H9 (cell line): ENCODE measurements at regions not wholly inside any gene's neighbourhood (a gene's known extent, or its start where the extent isn't known, plus 50 kb on each side); places are given as distances from the start of the nearest gene placed in this dataset.

ENCODE experiments used
- DNase-seq: peaks from one replicate; pipeline ENCODE4 v3.0.0-alpha.2; 2017
- H2AFZ ChIP-seq: one replicate; pipeline ENCODE4 v1.6.1; 2013; ENCODE audit warnings: mild to moderate bottlenecking, low read length, control low read depth, moderate library complexity
- H2AK5ac ChIP-seq: 2 replicates; pipeline ENCODE4 v1.6.1; 2013; ENCODE audit warnings: low read length, control low read depth, mixed read lengths; ENCODE audit not compliant: insufficient read length
- H2BK120ac ChIP-seq: one replicate; pipeline ENCODE4 v1.6.1; 2013; ENCODE audit warnings: low read depth, mild to moderate bottlenecking, low read length, control low read depth, inconsistent platforms; ENCODE audit not compliant: poor library complexity, severe bottlenecking
- H2BK12ac ChIP-seq: 2 replicates; pipeline ENCODE4 v1.6.1; 2013; ENCODE audit warnings: low read length, control low read depth, mixed read lengths, low read depth; ENCODE audit not compliant: insufficient read length
- H2BK15ac ChIP-seq: 2 replicates; pipeline ENCODE4 v1.6.1; 2013; ENCODE audit warnings: low read depth, low read length, control low read depth
- H2BK20ac ChIP-seq: one replicate; pipeline ENCODE4 v1.6.1; 2013; ENCODE audit warnings: low read depth, mild to moderate bottlenecking, low read length, control low read depth, inconsistent platforms; ENCODE audit not compliant: poor library complexity, severe bottlenecking
- H2BK5ac ChIP-seq: 2 replicates; pipeline ENCODE4 v1.6.1; 2013; ENCODE audit warnings: low read length, control low read depth, mixed read lengths; ENCODE audit not compliant: insufficient read length
- H3K14ac ChIP-seq: 2 replicates; pipeline ENCODE4 v1.6.1; 2013; ENCODE audit warnings: low read length, control low read depth; ENCODE audit not compliant: insufficient read depth
- H3K18ac ChIP-seq: 2 replicates; pipeline ENCODE4 v1.6.1; 2013; ENCODE audit warnings: low read depth, mild to moderate bottlenecking, mixed read lengths, low read length, control low read depth; ENCODE audit not compliant: insufficient read length
- H3K23ac ChIP-seq: 2 replicates; pipeline ENCODE4 v1.6.1; 2013; ENCODE audit warnings: low read length, control low read depth, mixed read lengths, low read depth; ENCODE audit not compliant: insufficient read length
- H3K23me2 ChIP-seq: 2 replicates; pipeline ENCODE4 v1.6.1; 2013; ENCODE audit warnings: low read depth, mild to moderate bottlenecking, mixed read lengths, low read length, control low read depth; ENCODE audit not compliant: insufficient read length, poor library complexity, severe bottlenecking
- H3K27ac ChIP-seq: 2 replicates; pipeline ENCODE4 v1.5.1; 2013; ENCODE audit warnings: low read length, control low read depth, mixed read lengths, low read depth; ENCODE audit not compliant: insufficient read length
- H3K27me3 ChIP-seq: 2 replicates; pipeline ENCODE4 v1.6.1; 2013; ENCODE audit warnings: low read length, control low read depth, inconsistent platforms; ENCODE audit not compliant: insufficient read depth
- H3K4ac ChIP-seq: 2 replicates; pipeline ENCODE4 v1.6.1; 2013; ENCODE audit warnings: low read depth, mild to moderate bottlenecking, control low read depth, inconsistent platforms, low read length, moderate library complexity
- H3K4me1 ChIP-seq: 2 replicates; pipeline ENCODE4 v1.6.1; 2013; ENCODE audit warnings: low read length, control low read depth, inconsistent platforms; ENCODE audit not compliant: insufficient read depth
- H3K4me2 ChIP-seq: 2 replicates; pipeline ENCODE4 v1.6.1; 2013; ENCODE audit warnings: low read length, control low read depth, mixed read lengths; ENCODE audit not compliant: insufficient read length, insufficient read depth
- H3K56ac ChIP-seq: 2 replicates; pipeline ENCODE4 v1.6.1; 2013; ENCODE audit warnings: low read depth, mild to moderate bottlenecking, mixed read lengths, low read length, control low read depth; ENCODE audit not compliant: insufficient read length
- H3K79me1 ChIP-seq: 2 replicates; pipeline ENCODE4 v1.6.1; 2013; ENCODE audit warnings: low read depth, mild to moderate bottlenecking, moderate library complexity, low read length, control low read depth, inconsistent platforms; ENCODE audit not compliant: insufficient read depth, poor library complexity, severe bottlenecking
- H3K79me2 ChIP-seq: 2 replicates; pipeline ENCODE4 v1.6.1; 2013; ENCODE audit warnings: low read length, control low read depth, inconsistent platforms; ENCODE audit not compliant: insufficient read depth
- H3K9ac ChIP-seq: 2 replicates; pipeline ENCODE4 v1.6.1; 2013; ENCODE audit warnings: low read length, control low read depth, mixed read lengths; ENCODE audit not compliant: insufficient read length; ENCODE audit errors: extremely low read depth
- H3K9me3 ChIP-seq: one replicate; pipeline ENCODE4 v1.6.1; 2013; ENCODE audit warnings: low read depth, low read length, inconsistent platforms; ENCODE audit not compliant: control insufficient read depth
- H3T11ph ChIP-seq: one replicate; pipeline ENCODE4 v1.6.1; 2013; ENCODE audit warnings: mild to moderate bottlenecking, low read length, control low read depth, inconsistent platforms
- H4K20me1 ChIP-seq: one replicate; pipeline ENCODE4 v1.6.1; 2013; ENCODE audit not compliant: control insufficient read depth, insufficient read length, insufficient read depth
- H4K5ac ChIP-seq: 2 replicates; pipeline ENCODE4 v1.6.1; 2013; ENCODE audit warnings: low read depth, mild to moderate bottlenecking, mixed read lengths, low read length, control low read depth; ENCODE audit not compliant: insufficient read length
- H4K8ac ChIP-seq: replicated peaks from 2 replicates; pipeline ENCODE4 v1.6.1; 2013; ENCODE audit warnings: low read length, control low read depth, mixed read lengths, low read depth; ENCODE audit not compliant: insufficient read length
- H4K91ac ChIP-seq: 2 replicates; pipeline ENCODE4 v1.6.1; 2013; ENCODE audit warnings: low read depth, mild to moderate bottlenecking, moderate library complexity, mixed read lengths, low read length, control low read depth; ENCODE audit not compliant: insufficient read length
- H3K27ac Mint-ChIP-seq, 3 experiments: 2 replicates in 2 of 3; 3 replicates in 1 of 3; pipeline ENCODE4 v1.8.0; 2020 to 2021; ENCODE audit warnings: mixed read lengths in 3 of 3, mild to moderate bottlenecking in 1 of 3, moderate library complexity in 1 of 3
- H3K27me3 Mint-ChIP-seq: 2 replicates; pipeline ENCODE4 v1.8.0; 2021; ENCODE audit warnings: low read depth, mild to moderate bottlenecking, moderate library complexity, mixed read lengths
- H3K36me3 Mint-ChIP-seq, 3 experiments: 2 replicates in 2 of 3; 3 replicates in 1 of 3; pipeline ENCODE4 v1.8.0; 2020 to 2021; ENCODE audit warnings: low read depth in 3 of 3, mixed read lengths in 3 of 3; ENCODE audit not compliant: insufficient read depth in 1 of 3
- H3K4me1 Mint-ChIP-seq, 2 experiments: 2 replicates each; pipeline ENCODE4 v1.8.0; 2020; ENCODE audit warnings: mixed read lengths in 2 of 2
- H3K4me3 Mint-ChIP-seq, 2 experiments: 2 replicates in 1 of 2; 3 replicates in 1 of 2; pipeline ENCODE4 v1.8.0; 2020 to 2021; ENCODE audit warnings: mild to moderate bottlenecking in 2 of 2, mixed read lengths in 2 of 2, moderate library complexity in 1 of 2
- H3K9me3 Mint-ChIP-seq, 2 experiments: 2 replicates in 1 of 2; 3 replicates in 1 of 2; pipeline ENCODE4 v1.8.0; 2020; ENCODE audit warnings: mild to moderate bottlenecking in 2 of 2, mixed read lengths in 2 of 2, moderate library complexity in 1 of 2
- WGBS: extraction: QIAGEN DNeasy Blood & Tissue Kit; methylation state at CpG from one replicate; pipeline ENCODE4 v1.1.7; 2013; ENCODE audit warnings: missing lambda C conversion rate, low lambda C conversion rate, mixed read lengths; ENCODE audit not compliant: insufficient read length; ENCODE audit errors: extremely low coverage; 5-methylcytosine and 5-hydroxymethylcytosine counted together
- TF ChIP-seq, protein P1 (sequence below): fragments of 200-600 bp; sonication (generic); conservative IDR thresholded peaks from 3 replicates; pipeline ENCODE4 v1.8.0; 2021; ENCODE audit warnings: antibody characterized with exemption, mild to moderate bottlenecking

GRCh38 chr9:84490206-84490841 lies 149.8 kb upstream of the SLC28A3 start:
- Histone ChIP-seq H3K56ac (no peak overlapping the region), H2BK20ac (no peak overlapping the region), H4K20me1 (no peaks in the 10 kb centered on the region), H3K79me2 (no peaks in the 10 kb centered on the region), H3K18ac (no peak overlapping the region), H3K4ac (no peak overlapping the region), H3K4me2 (no peak overlapping the region), H3K9ac (no peak overlapping the region), H4K91ac (no peak overlapping the region), H3K27ac (no peak overlapping the region), H3K23ac (no peak overlapping the region), H3K23me2 (no peaks in the 10 kb centered on the region), H2BK12ac (no peak overlapping the region), H3K9me3 (no peaks in the 10 kb centered on the region), H2BK5ac (no peak overlapping the region), H2BK15ac (no peak overlapping the region), H3K4me1 (no peaks in the 10 kb centered on the region), H3K27me3 (no peaks in the 10 kb centered on the region), H4K5ac (no peak overlapping the region), H3K79me1 (no peaks in the 10 kb centered on the region), H2BK120ac (no peak overlapping the region), H2AFZ (no peak overlapping the region), H3K14ac (no peak overlapping the region), H3T11ph (no peak overlapping the region), H4K8ac (no peak overlapping the region), H2AK5ac (no peak overlapping the region)
- TF ChIP-seq, protein P1, sequence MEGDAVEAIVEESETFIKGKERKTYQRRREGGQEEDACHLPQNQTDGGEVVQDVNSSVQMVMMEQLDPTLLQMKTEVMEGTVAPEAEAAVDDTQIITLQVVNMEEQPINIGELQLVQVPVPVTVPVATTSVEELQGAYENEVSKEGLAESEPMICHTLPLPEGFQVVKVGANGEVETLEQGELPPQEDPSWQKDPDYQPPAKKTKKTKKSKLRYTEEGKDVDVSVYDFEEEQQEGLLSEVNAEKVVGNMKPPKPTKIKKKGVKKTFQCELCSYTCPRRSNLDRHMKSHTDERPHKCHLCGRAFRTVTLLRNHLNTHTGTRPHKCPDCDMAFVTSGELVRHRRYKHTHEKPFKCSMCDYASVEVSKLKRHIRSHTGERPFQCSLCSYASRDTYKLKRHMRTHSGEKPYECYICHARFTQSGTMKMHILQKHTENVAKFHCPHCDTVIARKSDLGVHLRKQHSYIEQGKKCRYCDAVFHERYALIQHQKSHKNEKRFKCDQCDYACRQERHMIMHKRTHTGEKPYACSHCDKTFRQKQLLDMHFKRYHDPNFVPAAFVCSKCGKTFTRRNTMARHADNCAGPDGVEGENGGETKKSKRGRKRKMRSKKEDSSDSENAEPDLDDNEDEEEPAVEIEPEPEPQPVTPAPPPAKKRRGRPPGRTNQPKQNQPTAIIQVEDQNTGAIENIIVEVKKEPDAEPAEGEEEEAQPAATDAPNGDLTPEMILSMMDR = no peak
- no peaks in the 10 kb centered on the region for H3K36me3 Mint-ChIP-seq
- H3K27ac Mint-ChIP-seq = no peak overlapping the region
- H3K4me1 Mint-ChIP-seq = peaks cover 8 to 10% of the 10 kb centered on the region in 2 experiments
- H3K4me3 Mint-ChIP-seq = no peak overlapping the region
- no peaks in the 10 kb centered on the region for H3K9me3 Mint-ChIP-seq
- no CpG with 5 or more reads among the region's 3 CpGs for WGBS
- DNase-seq = no peak
- H3K27me3 Mint-ChIP-seq = no peaks in the 10 kb centered on the region
